ENCODE measurements at regions not wholly inside any gene's neighbourhood (a gene's known extent, or its start where the extent isn't known, plus 50 kb on each side); places are given as distances from the start of the nearest gene placed in this dataset.

DNA sequence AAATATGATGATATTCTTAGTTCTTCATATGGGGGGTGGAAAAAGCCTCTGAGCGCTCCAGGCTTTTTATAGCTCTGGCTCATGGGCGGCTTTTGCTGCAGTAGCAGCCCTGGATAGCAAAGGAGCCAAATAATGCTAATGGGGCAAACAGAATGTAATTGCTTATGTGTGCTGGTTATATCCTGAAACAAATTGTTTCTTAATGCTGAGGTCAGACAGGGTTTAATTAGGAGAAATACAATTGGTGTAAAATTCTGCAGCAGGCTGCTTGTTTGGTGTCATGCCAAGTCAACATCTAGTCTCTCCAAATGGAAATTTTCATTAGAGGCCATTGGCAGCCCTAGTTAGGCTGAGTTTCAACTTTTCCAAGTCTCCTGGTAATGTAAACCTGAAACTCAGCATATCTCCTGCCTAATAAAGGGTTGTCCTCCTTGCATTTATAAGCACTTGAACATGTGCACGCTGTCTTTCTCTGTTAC, 530.1 kb upstream of the NOX3 start:
- no peak for ATAC-seq
- H3K27ac ChIP-seq: no peak overlapping the region
- H3K4me1 ChIP-seq: no peaks in the 10 kb centered on the region
- no peak for FAIRE-seq
- DNase-seq (ENCODE audit: low read depth in 1 of 2, low spot score in 1 of 2): no peak
- 60% methylated on average over 3 of the region's 3 CpGs for WGBS (ENCODE audit: missing lambda C conversion rate)
- CTCF ChIA-PET: no interaction called here
- H3K4me2 ChIP-seq: no peak overlapping the region
- POLR2A ChIA-PET: no interaction called here
- H3K9me3 ChIP-seq: no peaks in the 10 kb centered on the region
- TF ChIP-seq RAD21 (conservative IDR thresholded peaks at IDR 0.05 in 1 of 2, IDR thresholded peaks at IDR 0.05 in 1 of 2) (no peak), NFE2L2 (conservative IDR thresholded peaks at IDR 0.05; ENCODE audit: low read length) (no peak), FOSL2 (IDR thresholded peaks at IDR 0.05) (no peak), FOSL2 (CRISPR knock-in tag; IDR thresholded peaks at IDR 0.05) (no peak)
- H3K4me3 ChIP-seq: no peak overlapping the region

GRCh38 chr6:155980768-155981079, 525.1 kb upstream of the NOX3 start:
- no peak for DNase-seq (ENCODE audit: low read depth in 1 of 2, low spot score in 1 of 2)

GRCh38 chr6:155980014-155980767, 524.6 kb upstream of the NOX3 start:
- POLR2A ChIA-PET: no interaction called here
- no peak for ATAC-seq
- DNase-seq (ENCODE audit: low read depth in 1 of 2, low spot score in 1 of 2): no peak

More at GRCh38 chr6:155980768-155981079, 525.1 kb upstream of the NOX3 start:
- no peaks in the 10 kb centered on the region for H3K9me3 ChIP-seq
- CTCF ChIA-PET: interaction anchor here (0.5 to 1.1 kb wide), 2 partner anchors 67 to 527 kb away, joined by 3 to 4 read pairs; no protein-coding TSS in a partner anchor
- H3K4me3 ChIP-seq: no peak overlapping the region
- POLR2A ChIA-PET: no interaction called here
- no peaks in the 10 kb centered on the region for H3K4me1 ChIP-seq
- ATAC-seq (no peak), FAIRE-seq (no peak)
- TF ChIP-seq, protein P1, sequence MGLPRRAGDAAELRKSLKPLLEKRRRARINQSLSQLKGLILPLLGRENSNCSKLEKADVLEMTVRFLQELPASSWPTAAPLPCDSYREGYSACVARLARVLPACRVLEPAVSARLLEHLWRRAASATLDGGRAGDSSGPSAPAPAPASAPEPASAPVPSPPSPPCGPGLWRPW (IDR thresholded peaks at IDR 0.05): no peak
- no peak for TF ChIP-seq TFCP2L1 (CRISPR knock-in tag; IDR thresholded peaks at IDR 0.05)
- no peak for TF ChIP-seq RAD21 (conservative IDR thresholded peaks at IDR 0.05 in 1 of 2, IDR thresholded peaks at IDR 0.05 in 1 of 2)
- TF ChIP-seq POLR2A (IDR thresholded peaks at IDR 0.05; ENCODE audit: low read length): no peak
- TF ChIP-seq CEBPB (IDR thresholded peaks at IDR 0.05): no peak
- TF ChIP-seq ZNF302 (CRISPR knock-in tag; IDR thresholded peaks at IDR 0.05): no peak
- H3K27ac ChIP-seq: no peak overlapping the region
- no peak overlapping the region for H3K4me2 ChIP-seq

More at GRCh38 chr6:155980014-155980767, 524.6 kb upstream of the NOX3 start:
- no peak overlapping the region for H3K27ac ChIP-seq
- no peak overlapping the region for H3K4me3 ChIP-seq
- TF ChIP-seq JUN (IDR thresholded peaks at IDR 0.05) (no peak), CBX2 (IDR thresholded peaks at IDR 0.05; ENCODE audit: borderline replicate concordance, low read depth) (no peak), HDAC2 (IDR thresholded peaks at IDR 0.05) (no peak), FOSL2 (IDR thresholded peaks at IDR 0.05) (no peak), FOSL2 (CRISPR knock-in tag; IDR thresholded peaks at IDR 0.05) (no peak), HOXB13 (CRISPR knock-in tag; IDR thresholded peaks at IDR 0.05; ENCODE audit: low read depth) (no peak), BHLHE40 (IDR thresholded peaks at IDR 0.05; ENCODE audit: low read depth, low read length) (no peak), SMC3 (IDR thresholded peaks at IDR 0.05) (no peak), NPAS2 (CRISPR knock-in tag; IDR thresholded peaks at IDR 0.05; ENCODE audit: borderline replicate concordance) (no peak), PHF8 (IDR thresholded peaks at IDR 0.05; ENCODE audit: borderline replicate concordance, low read depth) (no peak), EHMT2 (IDR thresholded peaks at IDR 0.05; ENCODE audit: low read depth) (no peak), ZNF302 (CRISPR knock-in tag; IDR thresholded peaks at IDR 0.05) (no peak)
- TF ChIP-seq, protein P2, sequence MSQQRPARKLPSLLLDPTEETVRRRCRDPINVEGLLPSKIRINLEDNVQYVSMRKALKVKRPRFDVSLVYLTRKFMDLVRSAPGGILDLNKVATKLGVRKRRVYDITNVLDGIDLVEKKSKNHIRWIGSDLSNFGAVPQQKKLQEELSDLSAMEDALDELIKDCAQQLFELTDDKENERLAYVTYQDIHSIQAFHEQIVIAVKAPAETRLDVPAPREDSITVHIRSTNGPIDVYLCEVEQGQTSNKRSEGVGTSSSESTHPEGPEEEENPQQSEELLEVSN (IDR thresholded peaks at IDR 0.05; ENCODE audit: borderline replicate concordance, low read depth): no peak
- TF ChIP-seq, protein P3, sequence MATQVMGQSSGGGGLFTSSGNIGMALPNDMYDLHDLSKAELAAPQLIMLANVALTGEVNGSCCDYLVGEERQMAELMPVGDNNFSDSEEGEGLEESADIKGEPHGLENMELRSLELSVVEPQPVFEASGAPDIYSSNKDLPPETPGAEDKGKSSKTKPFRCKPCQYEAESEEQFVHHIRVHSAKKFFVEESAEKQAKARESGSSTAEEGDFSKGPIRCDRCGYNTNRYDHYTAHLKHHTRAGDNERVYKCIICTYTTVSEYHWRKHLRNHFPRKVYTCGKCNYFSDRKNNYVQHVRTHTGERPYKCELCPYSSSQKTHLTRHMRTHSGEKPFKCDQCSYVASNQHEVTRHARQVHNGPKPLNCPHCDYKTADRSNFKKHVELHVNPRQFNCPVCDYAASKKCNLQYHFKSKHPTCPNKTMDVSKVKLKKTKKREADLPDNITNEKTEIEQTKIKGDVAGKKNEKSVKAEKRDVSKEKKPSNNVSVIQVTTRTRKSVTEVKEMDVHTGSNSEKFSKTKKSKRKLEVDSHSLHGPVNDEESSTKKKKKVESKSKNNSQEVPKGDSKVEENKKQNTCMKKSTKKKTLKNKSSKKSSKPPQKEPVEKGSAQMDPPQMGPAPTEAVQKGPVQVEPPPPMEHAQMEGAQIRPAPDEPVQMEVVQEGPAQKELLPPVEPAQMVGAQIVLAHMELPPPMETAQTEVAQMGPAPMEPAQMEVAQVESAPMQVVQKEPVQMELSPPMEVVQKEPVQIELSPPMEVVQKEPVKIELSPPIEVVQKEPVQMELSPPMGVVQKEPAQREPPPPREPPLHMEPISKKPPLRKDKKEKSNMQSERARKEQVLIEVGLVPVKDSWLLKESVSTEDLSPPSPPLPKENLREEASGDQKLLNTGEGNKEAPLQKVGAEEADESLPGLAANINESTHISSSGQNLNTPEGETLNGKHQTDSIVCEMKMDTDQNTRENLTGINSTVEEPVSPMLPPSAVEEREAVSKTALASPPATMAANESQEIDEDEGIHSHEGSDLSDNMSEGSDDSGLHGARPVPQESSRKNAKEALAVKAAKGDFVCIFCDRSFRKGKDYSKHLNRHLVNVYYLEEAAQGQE (IDR thresholded peaks at IDR 0.05): no peak
- H3K9me3 ChIP-seq: no peaks in the 10 kb centered on the region
- CTCF ChIA-PET: interaction anchor here (0.5 kb wide), 1 partner anchor 527 kb away, joined by 3 read pairs; no protein-coding TSS in a partner anchor
- H3K4me1 ChIP-seq: no peaks in the 10 kb centered on the region
- H3K4me2 ChIP-seq: no peak overlapping the region
- no peak for FAIRE-seq
- WGBS (ENCODE audit: missing lambda C conversion rate): 14% methylated on average over 5 of the region's 5 CpGs

All from A549 (cell line).